ENCODE measurements at regions not wholly inside any gene's neighbourhood (a gene's known extent, or its start where the extent isn't known, plus 50 kb on each side); places are given as distances from the start of the nearest gene placed in this dataset.

DNA sequence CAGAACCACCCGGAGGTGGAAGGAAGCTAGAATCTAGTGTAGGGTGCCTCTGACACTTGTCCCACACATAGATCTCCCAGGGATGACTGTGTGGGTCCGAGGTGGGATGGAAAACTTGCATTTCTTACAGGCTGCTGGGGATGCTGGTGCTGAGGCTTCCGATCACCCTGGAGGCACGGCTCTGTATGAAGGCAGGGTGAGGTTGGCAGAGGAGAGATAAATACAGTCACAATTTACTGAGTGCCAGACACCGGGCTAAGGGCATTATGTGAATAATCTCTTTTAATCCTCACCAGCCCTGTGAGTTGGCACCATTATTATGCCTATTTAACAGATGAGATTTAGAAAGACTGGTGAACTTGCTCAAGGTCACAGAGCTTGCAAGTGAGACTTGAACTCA lies 250.2 kb upstream of the RREB1 start:
- no peak for DNase-seq (ENCODE audit: low spot score)
- no peak for ATAC-seq (ENCODE audit: low FRiP score)
- TF ChIP-seq, protein P1, sequence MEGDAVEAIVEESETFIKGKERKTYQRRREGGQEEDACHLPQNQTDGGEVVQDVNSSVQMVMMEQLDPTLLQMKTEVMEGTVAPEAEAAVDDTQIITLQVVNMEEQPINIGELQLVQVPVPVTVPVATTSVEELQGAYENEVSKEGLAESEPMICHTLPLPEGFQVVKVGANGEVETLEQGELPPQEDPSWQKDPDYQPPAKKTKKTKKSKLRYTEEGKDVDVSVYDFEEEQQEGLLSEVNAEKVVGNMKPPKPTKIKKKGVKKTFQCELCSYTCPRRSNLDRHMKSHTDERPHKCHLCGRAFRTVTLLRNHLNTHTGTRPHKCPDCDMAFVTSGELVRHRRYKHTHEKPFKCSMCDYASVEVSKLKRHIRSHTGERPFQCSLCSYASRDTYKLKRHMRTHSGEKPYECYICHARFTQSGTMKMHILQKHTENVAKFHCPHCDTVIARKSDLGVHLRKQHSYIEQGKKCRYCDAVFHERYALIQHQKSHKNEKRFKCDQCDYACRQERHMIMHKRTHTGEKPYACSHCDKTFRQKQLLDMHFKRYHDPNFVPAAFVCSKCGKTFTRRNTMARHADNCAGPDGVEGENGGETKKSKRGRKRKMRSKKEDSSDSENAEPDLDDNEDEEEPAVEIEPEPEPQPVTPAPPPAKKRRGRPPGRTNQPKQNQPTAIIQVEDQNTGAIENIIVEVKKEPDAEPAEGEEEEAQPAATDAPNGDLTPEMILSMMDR (IDR thresholded peaks at IDR 0.05) = no peak

DNA sequence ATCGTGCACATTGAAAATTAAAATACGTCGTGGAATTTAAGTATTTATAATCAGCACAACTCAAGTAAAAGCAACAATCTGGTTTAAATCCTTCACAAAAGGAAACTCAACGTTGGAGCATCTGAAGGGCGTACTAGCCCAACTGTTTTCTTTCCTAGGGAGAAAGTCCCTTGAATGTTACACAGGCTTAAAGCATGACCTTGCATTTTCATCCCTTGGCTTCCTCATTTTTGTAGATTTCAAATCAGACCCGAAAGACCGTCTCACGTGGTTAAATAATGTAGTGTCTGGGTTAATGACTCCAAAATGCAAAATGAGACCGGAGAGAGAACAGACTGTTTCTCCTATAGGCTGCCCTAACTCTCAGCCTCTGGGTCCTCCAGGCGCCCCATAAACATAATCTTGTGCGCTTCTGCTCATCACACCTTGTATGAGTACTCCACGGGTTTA lies 249.2 kb upstream of the RREB1 start:
- ATAC-seq (ENCODE audit: low FRiP score) = no peak
- TF ChIP-seq, protein P1 (IDR thresholded peaks at IDR 0.05) = no peak
- no peak for DNase-seq (ENCODE audit: low spot score)

DNA sequence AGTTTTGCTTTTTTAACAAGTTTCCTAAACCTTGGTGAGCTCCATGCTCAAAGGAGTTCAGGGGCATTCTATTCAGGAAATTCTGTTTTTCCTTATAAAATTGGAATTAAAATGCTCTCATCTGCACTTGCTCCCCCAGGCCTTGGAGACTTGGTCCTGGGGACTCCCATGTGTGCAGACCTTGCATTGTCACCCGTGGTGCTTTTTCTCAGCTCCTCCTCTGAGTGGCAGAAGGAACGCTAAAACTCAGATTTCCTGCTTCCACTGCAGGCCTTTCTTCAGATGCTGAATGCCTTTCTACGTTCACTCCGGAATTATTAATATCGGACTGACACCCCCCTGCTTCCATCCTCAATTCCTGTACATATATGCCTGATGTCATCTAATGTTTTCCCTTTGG lies 248.7 kb upstream of the RREB1 start:
- DNase-seq (ENCODE audit: low spot score) (no peak), ATAC-seq (ENCODE audit: low FRiP score) (no peak)
- TF ChIP-seq, protein P1 (IDR thresholded peaks at IDR 0.05) = no peak

DNA sequence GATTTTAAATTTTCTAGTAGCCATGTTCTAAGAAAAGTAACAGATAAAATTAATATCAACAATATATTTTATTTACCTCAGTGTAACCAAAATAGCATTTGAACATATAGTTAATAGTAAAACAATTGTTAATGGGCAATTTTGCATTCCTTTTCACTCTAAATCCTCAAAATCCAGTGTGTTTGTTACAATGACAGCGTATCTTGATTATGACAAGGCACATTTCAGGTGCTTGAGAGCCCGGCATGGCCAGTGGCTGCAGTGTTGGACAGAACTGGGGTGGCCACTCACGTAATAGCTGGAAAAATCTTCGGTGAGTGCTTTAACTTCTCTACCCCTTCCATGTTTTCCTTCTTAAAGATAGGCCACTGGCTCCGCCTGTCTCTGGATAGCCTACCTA lies 248.0 kb upstream of the RREB1 start:
- ATAC-seq (ENCODE audit: low FRiP score) = no peak
- TF ChIP-seq, protein P1 (IDR thresholded peaks at IDR 0.05) = no peak
- no peak for DNase-seq (ENCODE audit: low spot score)

DNA sequence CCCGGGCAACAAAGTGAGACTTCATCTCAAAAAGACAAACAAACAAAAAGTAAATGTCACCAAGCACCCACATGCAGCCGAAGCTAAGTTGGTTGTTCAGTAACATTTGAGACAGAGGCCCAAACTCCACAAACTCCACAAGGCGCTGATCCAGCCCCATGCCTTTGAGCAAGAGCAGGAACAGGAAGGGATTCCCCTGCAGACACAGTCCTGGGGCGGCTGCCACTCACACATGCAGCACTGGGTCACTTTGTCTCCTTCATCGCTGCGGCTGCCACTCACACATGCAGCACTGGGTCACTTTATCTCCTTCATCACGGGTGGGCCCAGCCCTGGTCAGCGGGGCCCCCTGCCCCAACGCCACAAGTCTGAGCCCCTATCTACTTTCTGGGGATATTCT lies 246.9 kb upstream of the RREB1 start:
- TF ChIP-seq, protein P1 (IDR thresholded peaks at IDR 0.05) = no peak
- ATAC-seq (ENCODE audit: low FRiP score) = no peak
- DNase-seq (ENCODE audit: low spot score) = no peak

DNA sequence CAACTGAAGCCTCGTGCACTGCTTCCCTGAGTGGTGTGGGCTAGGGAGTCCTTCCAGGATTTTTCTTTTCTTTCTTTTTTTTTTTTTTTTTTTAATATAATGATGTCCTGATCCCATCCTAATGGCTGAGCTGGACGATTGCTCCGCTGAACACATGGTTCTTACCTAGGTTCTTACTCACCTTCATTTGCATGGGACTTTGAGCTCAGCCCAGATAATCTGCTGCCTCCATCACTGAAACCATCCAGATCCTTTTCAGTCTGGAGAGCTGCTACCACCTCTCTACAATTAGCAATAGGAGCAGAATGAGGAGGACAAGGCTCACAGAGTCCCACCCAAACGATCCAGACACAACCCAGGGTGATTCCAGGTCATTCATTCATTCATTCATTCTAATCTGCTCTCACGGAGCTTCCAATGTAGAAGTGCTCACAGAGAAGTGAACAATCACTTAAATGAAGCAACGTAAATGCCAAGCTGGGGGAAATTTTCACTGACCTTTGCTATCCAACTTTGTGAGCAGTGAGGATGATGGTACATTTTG lies 246.3 kb upstream of the RREB1 start:
- TF ChIP-seq, protein P1 (IDR thresholded peaks at IDR 0.05) = no peak
- no peak for DNase-seq (ENCODE audit: low spot score)
- ATAC-seq (ENCODE audit: low FRiP score) = no peak

DNA sequence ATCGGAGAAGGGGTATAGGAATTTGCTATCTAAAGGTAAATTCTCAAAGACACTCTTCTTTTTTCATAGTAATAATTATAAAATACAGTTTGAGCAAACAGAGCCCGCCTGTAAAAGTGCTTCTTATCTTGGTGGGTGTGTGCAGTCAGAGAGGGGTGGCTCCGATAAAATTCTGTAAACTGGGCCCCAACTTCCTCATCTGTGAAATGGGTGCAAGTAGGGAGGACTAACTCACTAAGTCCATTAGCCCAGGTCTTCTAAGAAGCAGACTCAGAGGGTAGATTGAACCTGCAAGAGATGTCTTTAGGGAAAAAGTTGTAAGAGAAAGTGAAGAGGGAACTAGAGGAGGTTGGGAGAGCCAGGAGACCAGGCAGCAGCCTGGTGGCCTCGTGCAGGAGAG lies 245.8 kb upstream of the RREB1 start:
- no peak for ATAC-seq (ENCODE audit: low FRiP score)
- DNase-seq (ENCODE audit: low spot score) = no peak
- TF ChIP-seq, protein P1 (IDR thresholded peaks at IDR 0.05) = no peak
